OCI-LY1 (cell line): ENCODE measurements at regions not wholly inside any gene's neighbourhood (a gene's known extent, or its start where the extent isn't known, plus 50 kb on each side); places are given as distances from the start of the nearest gene placed in this dataset.

Experiments
- H2AFZ ChIP-seq: fragments of 200-600 bp; sonication (generic), shearing (Covaris generic); 2 replicates; pipeline ENCODE4 v1.6.0; 2014; ENCODE audit warnings: antibody characterized with exemption, mild to moderate bottlenecking, low read length
- H3F3A ChIP-seq: fragments of 200-600 bp; sonication (generic), shearing (Covaris generic); 2 replicates; pipeline ENCODE4 v1.6.0; 2014; ENCODE audit warnings: mild to moderate bottlenecking, antibody characterized with exemption, low read length, moderate library complexity; ENCODE audit not compliant: insufficient read depth
- H3K27ac ChIP-seq: fragments of 200-600 bp; sonication (generic); 2 replicates; pipeline ENCODE4 v1.5.1; 2014; ENCODE audit warnings: low read length, mixed run types, mild to moderate bottlenecking, low read depth; ENCODE audit not compliant: poor library complexity, severe bottlenecking
- H3K27me3 ChIP-seq: fragments of 200-600 bp; sonication (generic); 2 replicates; pipeline ENCODE4 v1.6.0; 2014; ENCODE audit warnings: antibody characterized with exemption, mild to moderate bottlenecking, low read length, moderate library complexity; ENCODE audit not compliant: insufficient read depth
- H3K36me3 ChIP-seq: fragments of 200-600 bp; sonication (generic); 2 replicates; pipeline ENCODE4 v1.6.1; 2014; ENCODE audit warnings: mild to moderate bottlenecking, antibody characterized with exemption, low read length, moderate library complexity, mixed read lengths; ENCODE audit not compliant: insufficient read depth
- H3K4me1 ChIP-seq: fragments of 200-600 bp; sonication (generic); 2 replicates; pipeline ENCODE4 v1.5.1; 2014; ENCODE audit warnings: mild to moderate bottlenecking, low read length, moderate library complexity; ENCODE audit not compliant: insufficient read depth, severe bottlenecking
- H3K4me2 ChIP-seq: fragments of 200-600 bp; sonication (generic), shearing (Covaris generic); 2 replicates; pipeline ENCODE4 v1.6.1; 2014; ENCODE audit warnings: low read length
- H3K4me3 ChIP-seq: fragments of 200-600 bp; sonication (generic); 2 replicates; pipeline ENCODE4 v1.5.1; 2014; ENCODE audit warnings: low read length, low read depth, mild to moderate bottlenecking, mixed read lengths; ENCODE audit not compliant: poor library complexity, severe bottlenecking
- H3K79me2 ChIP-seq: fragments of 200-600 bp; shearing (Covaris generic); 2 replicates; pipeline ENCODE4 v1.6.1; 2016; ENCODE audit warnings: mixed run types, low read length, mixed read lengths; ENCODE audit not compliant: insufficient read depth
- H3K9ac ChIP-seq: fragments of 200-600 bp; sonication (generic), shearing (Covaris generic); 2 replicates; pipeline ENCODE4 v1.6.1; 2014; ENCODE audit warnings: mild to moderate bottlenecking, low read length, mixed read lengths
- H3K9me2 ChIP-seq: fragments of 200-600 bp; sonication (generic), shearing (Covaris generic); 2 replicates; pipeline ENCODE4 v1.6.1; 2014; ENCODE audit warnings: low read depth, mild to moderate bottlenecking, low read length, mixed read lengths
- H3K9me3 ChIP-seq: fragments of 200-600 bp; shearing (Covaris generic); 2 replicates; pipeline ENCODE4 v1.6.1; 2014; ENCODE audit warnings: low read length, mixed read lengths
- H4K20me1 ChIP-seq: fragments of 200-600 bp; sonication (generic), shearing (Covaris generic); 2 replicates; pipeline ENCODE4 v1.6.0; 2016; ENCODE audit warnings: mild to moderate bottlenecking, low read length; ENCODE audit not compliant: insufficient read depth
- EZH2 ChIP-seq: fragments of 200-600 bp; sonication (generic), shearing (Covaris generic); IDR thresholded peaks from 2 replicates; pipeline ENCODE4 v1.8.0; 2017; ENCODE audit warnings: borderline replicate concordance, mixed run types, mild to moderate bottlenecking, antibody characterized with exemption, low read length, moderate library complexity, mixed read lengths
- TF ChIP-seq, protein P1 (sequence below): fragments of 200-600 bp; sonication (generic), shearing (Covaris generic); IDR thresholded peaks from 2 replicates; pipeline ENCODE4 v1.5.1; 2017; ENCODE audit warnings: mild to moderate bottlenecking, antibody characterized with exemption, low read length, moderate library complexity, mixed read lengths

- Histone ChIP-seq H3K9me2 (no peaks in the 10 kb centered on the region), H3K9ac (no peak overlapping the region), H2AFZ (no peak overlapping the region), H3K4me2 (no peak overlapping the region), H3K9me3 (no peaks in the 10 kb centered on the region), H3K27ac (no peak overlapping the region), H3F3A (no peaks in the 10 kb centered on the region), H3K79me2 (no peaks in the 10 kb centered on the region), H3K36me3 (no peaks in the 10 kb centered on the region), H3K4me1 (no peaks in the 10 kb centered on the region), H3K4me3 (no peak overlapping the region), H4K20me1 (no peaks in the 10 kb centered on the region), H3K27me3 (no peaks in the 10 kb centered on the region)
- TF ChIP-seq EZH2, result no peak
- TF ChIP-seq, protein P1, sequence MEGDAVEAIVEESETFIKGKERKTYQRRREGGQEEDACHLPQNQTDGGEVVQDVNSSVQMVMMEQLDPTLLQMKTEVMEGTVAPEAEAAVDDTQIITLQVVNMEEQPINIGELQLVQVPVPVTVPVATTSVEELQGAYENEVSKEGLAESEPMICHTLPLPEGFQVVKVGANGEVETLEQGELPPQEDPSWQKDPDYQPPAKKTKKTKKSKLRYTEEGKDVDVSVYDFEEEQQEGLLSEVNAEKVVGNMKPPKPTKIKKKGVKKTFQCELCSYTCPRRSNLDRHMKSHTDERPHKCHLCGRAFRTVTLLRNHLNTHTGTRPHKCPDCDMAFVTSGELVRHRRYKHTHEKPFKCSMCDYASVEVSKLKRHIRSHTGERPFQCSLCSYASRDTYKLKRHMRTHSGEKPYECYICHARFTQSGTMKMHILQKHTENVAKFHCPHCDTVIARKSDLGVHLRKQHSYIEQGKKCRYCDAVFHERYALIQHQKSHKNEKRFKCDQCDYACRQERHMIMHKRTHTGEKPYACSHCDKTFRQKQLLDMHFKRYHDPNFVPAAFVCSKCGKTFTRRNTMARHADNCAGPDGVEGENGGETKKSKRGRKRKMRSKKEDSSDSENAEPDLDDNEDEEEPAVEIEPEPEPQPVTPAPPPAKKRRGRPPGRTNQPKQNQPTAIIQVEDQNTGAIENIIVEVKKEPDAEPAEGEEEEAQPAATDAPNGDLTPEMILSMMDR, result no peak
These were observed 516.7 kb downstream of the NPHP4 start for GRCh38 chr1:5475572-5475971.

- Histone ChIP-seq H3K9me2 (no peaks in the 10 kb centered on the region), H3K9ac (no peak overlapping the region), H3F3A (no peaks in the 10 kb centered on the region), H4K20me1 (no peaks in the 10 kb centered on the region), H3K4me1 (no peaks in the 10 kb centered on the region), H3K4me3 (no peak overlapping the region), H3K36me3 (no peaks in the 10 kb centered on the region), H3K79me2 (no peaks in the 10 kb centered on the region), H3K9me3 (no peaks in the 10 kb centered on the region), H3K27ac (no peak overlapping the region), H3K27me3 (no peaks in the 10 kb centered on the region), H3K4me2 (no peak overlapping the region), H2AFZ (no peak overlapping the region)
- TF ChIP-seq, protein P1, result no peak
- TF ChIP-seq EZH2, result no peak
These were observed 519.0 kb downstream of the NPHP4 start for GRCh38 chr1:5473268-5473667.

GRCh38 chr1:5466487-5466886, 525.7 kb downstream of the NPHP4 start:
- H3K9ac ChIP-seq, result no peak overlapping the region
- no peaks in the 10 kb centered on the region for H3K4me1 ChIP-seq
- H3F3A ChIP-seq, result no peaks in the 10 kb centered on the region
- H3K4me3 ChIP-seq, result no peak overlapping the region
- H3K36me3 ChIP-seq, result no peaks in the 10 kb centered on the region
- H3K79me2 ChIP-seq, result no peaks in the 10 kb centered on the region
- no peak overlapping the region for H2AFZ ChIP-seq
- H4K20me1 ChIP-seq, result no peaks in the 10 kb centered on the region
- no peaks in the 10 kb centered on the region for H3K9me3 ChIP-seq
- no peaks in the 10 kb centered on the region for H3K9me2 ChIP-seq
- H3K27me3 ChIP-seq, result peaks cover 6% of the 10 kb centered on the region; the same call in 1 of the 2 replicates
- H3K27ac ChIP-seq, result no peak overlapping the region
- TF ChIP-seq EZH2, result no peak
- TF ChIP-seq, protein P1, result no peak
- H3K4me2 ChIP-seq, result no peak overlapping the region
